ENCODE measurements at regions not wholly inside any gene's neighbourhood (a gene's known extent, or its start where the extent isn't known, plus 50 kb on each side); places are given as distances from the start of the nearest gene placed in this dataset.

- H3K27ac Mint-ChIP-seq: peak overlapping the region in 4 of 7 donors; percentile 27 to 82 (median 31)
- DNase-seq: no peak
- Histone ChIP-seq H3K9me3 (replicated peaks in 1 of 2; ENCODE audit: control insufficient read depth in 1 of 2, insufficient read depth in 1 of 2, low read length in 2 of 2) (no peaks in the 10 kb centered on the region), H3K27me3 (ENCODE audit: control insufficient read depth in 2 of 2, insufficient read depth in 2 of 2, low read length in 2 of 2) (peaks cover 0 to 2% of the 10 kb centered on the region in 2 donors), H3K27ac (ENCODE audit: low read depth in 1 of 2, low read length in 2 of 2) (peak overlapping the region in 1 of 2 donors; percentile 13), H3K4me3 (replicated peaks in 1 of 3; ENCODE audit: low read depth in 2 of 3, low read length in 3 of 3) (no peak overlapping the region), H4K20me1 (ENCODE audit: insufficient read depth, low read length) (no peaks in the 10 kb centered on the region), H3K79me2 (ENCODE audit: insufficient read depth, low read length) (no peaks in the 10 kb centered on the region), H3K4me2 (replicated peaks; ENCODE audit: extremely low read depth, low read length, poor library complexity, severe bottlenecking) (no peak overlapping the region), H3K36me3 (replicated peaks in 1 of 2; ENCODE audit: control insufficient read depth in 1 of 2, insufficient read depth in 2 of 2, low read length in 2 of 2) (no peaks in the 10 kb centered on the region), H2AFZ (ENCODE audit: insufficient read depth, low read depth, low read length, poor library complexity, severe bottlenecking) (peak overlapping the region; percentile 43), H3K4me1 (ENCODE audit: control insufficient read depth in 1 of 2, insufficient read depth in 2 of 2, low read length in 2 of 2) (peaks cover 40 to 46% of the 10 kb centered on the region in 2 donors), H3K9ac (ENCODE audit: insufficient read depth, low read length, poor library complexity, severe bottlenecking) (no peak overlapping the region)
- H3K4me3 Mint-ChIP-seq: no peak overlapping the region
- no CpG with 5 or more reads among the region's 1 CpG for WGBS (ENCODE audit: insufficient coverage)
- H3K9me3 Mint-ChIP-seq: no peaks in the 10 kb centered on the region
- peaks cover 55% of the 10 kb centered on the region for H3K4me1 Mint-ChIP-seq
- peaks cover 2 to 3% (median 2%) of the 10 kb centered on the region in 3 donors for H3K27me3 Mint-ChIP-seq (ENCODE audit: low read depth in 3 of 3)
- intact Hi-C loops (cut with micrococcal nuclease): no loop called here
- H3K36me3 Mint-ChIP-seq: no peaks in the 10 kb centered on the region
- TF ChIP-seq CTCF (IDR thresholded peaks at IDR 0.05): no peak
These were observed 77.4 kb upstream of the CCL2 start for GRCh38 chr17:34177642-34178041.

GRCh38 chr17:34178092-34178491 is 77.0 kb upstream of the CCL2 start:
- WGBS (ENCODE audit: insufficient coverage): 100% methylated on average over 1 of the region's 3 CpGs

More at GRCh38 chr17:34178092-34178491, 77.0 kb upstream of the CCL2 start:
- H3K27ac ChIP-seq (ENCODE audit: low read depth in 1 of 2, low read length in 2 of 2): no peak overlapping the region
- H3K27me3 Mint-ChIP-seq (ENCODE audit: low read depth in 3 of 3): peaks cover 2 to 3% (median 3%) of the 10 kb centered on the region in 3 donors
- peaks cover 0 to 2% of the 10 kb centered on the region in 2 donors for H3K27me3 ChIP-seq (ENCODE audit: control insufficient read depth in 2 of 2, insufficient read depth in 2 of 2, low read length in 2 of 2)
- no peaks in the 10 kb centered on the region for H3K36me3 Mint-ChIP-seq
- no peaks in the 10 kb centered on the region for H4K20me1 ChIP-seq (ENCODE audit: insufficient read depth, low read length)
- H3K36me3 ChIP-seq (replicated peaks in 1 of 2; ENCODE audit: control insufficient read depth in 1 of 2, insufficient read depth in 2 of 2, low read length in 2 of 2): no peaks in the 10 kb centered on the region
- H3K4me2 ChIP-seq (replicated peaks; ENCODE audit: extremely low read depth, low read length, poor library complexity, severe bottlenecking): no peak overlapping the region
- no peaks in the 10 kb centered on the region for H3K9me3 ChIP-seq (replicated peaks in 1 of 2; ENCODE audit: control insufficient read depth in 1 of 2, insufficient read depth in 1 of 2, low read length in 2 of 2)
- H3K27ac Mint-ChIP-seq: peak overlapping the region in 2 of 7 donors; percentile 31 to 61
- H3K4me1 Mint-ChIP-seq: peaks cover 50% of the 10 kb centered on the region
- H3K9me3 Mint-ChIP-seq: no peaks in the 10 kb centered on the region
- no peak overlapping the region for H3K4me3 ChIP-seq (replicated peaks in 1 of 3; ENCODE audit: low read depth in 2 of 3, low read length in 3 of 3)
- no peak for DNase-seq
- H2AFZ ChIP-seq (ENCODE audit: insufficient read depth, low read depth, low read length, poor library complexity, severe bottlenecking): no peak overlapping the region
- H3K79me2 ChIP-seq (ENCODE audit: insufficient read depth, low read length): no peaks in the 10 kb centered on the region
- peaks cover 36 to 42% of the 10 kb centered on the region in 2 donors for H3K4me1 ChIP-seq (ENCODE audit: control insufficient read depth in 1 of 2, insufficient read depth in 2 of 2, low read length in 2 of 2)
- intact Hi-C loops (cut with micrococcal nuclease): no loop called here
- H3K4me3 Mint-ChIP-seq: no peak overlapping the region
- no peak overlapping the region for H3K9ac ChIP-seq (ENCODE audit: insufficient read depth, low read length, poor library complexity, severe bottlenecking)
- TF ChIP-seq CTCF (IDR thresholded peaks at IDR 0.05): no peak

All from CD14-positive monocyte (primary cell).